Astrocyte of the spinal cord (primary cell): ENCODE measurements at regions not wholly inside any gene's neighbourhood (a gene's known extent, or its start where the extent isn't known, plus 50 kb on each side); places are given as distances from the start of the nearest gene placed in this dataset.

Experiments used
- DNase-seq: peaks from one replicate; pipeline ENCODE4 v3.0.0; 2011; ENCODE audit warnings: low read depth, low spot score
- H3K4me3 ChIP-seq: 2 replicates; pipeline ENCODE4 v1.5.1; 2011; ENCODE audit warnings: low read depth, mild to moderate bottlenecking, low read length, moderate library complexity
- in situ Hi-C: cut with HindIII; loops from 2 replicates; pipeline ENCODE4 v1.10.0; 2017; ENCODE audit warnings: low sequenced_read_pairs
- TF ChIP-seq, protein P1 (sequence below): IDR thresholded peaks from 2 replicates; pipeline ENCODE4 v1.5.1; 2012; ENCODE audit warnings: low read depth, mild to moderate bottlenecking, low read length, inconsistent platforms

DNA sequence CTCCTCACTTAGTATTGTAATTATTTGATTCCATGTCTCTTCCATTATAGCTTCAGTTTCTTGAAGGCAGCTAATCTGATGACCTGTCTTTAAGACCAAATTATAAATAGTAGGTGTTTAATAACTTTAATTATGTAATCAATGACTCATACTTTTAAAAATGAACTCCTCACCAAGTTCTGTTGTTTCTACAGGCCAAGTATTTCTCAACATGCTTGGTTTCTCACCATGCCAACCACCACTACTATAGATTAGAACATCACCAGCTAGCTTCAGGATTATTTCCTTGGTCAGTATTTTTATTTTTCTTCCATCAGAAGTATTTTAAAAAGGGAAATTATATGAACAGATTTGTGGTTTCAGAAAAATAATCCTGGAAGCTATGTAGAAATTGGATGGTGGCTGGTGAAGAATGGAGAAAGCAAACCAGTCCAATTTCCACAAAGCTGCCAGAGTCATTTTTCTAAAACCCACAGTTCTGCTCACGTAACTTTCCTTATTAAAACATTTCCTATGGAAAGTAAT is 237.7 kb upstream of the DACH1 start:
- no peak overlapping the region for H3K4me3 ChIP-seq
- peak; percentile 16 for DNase-seq
- in situ Hi-C loops: no loop called here
- TF ChIP-seq, protein P1, sequence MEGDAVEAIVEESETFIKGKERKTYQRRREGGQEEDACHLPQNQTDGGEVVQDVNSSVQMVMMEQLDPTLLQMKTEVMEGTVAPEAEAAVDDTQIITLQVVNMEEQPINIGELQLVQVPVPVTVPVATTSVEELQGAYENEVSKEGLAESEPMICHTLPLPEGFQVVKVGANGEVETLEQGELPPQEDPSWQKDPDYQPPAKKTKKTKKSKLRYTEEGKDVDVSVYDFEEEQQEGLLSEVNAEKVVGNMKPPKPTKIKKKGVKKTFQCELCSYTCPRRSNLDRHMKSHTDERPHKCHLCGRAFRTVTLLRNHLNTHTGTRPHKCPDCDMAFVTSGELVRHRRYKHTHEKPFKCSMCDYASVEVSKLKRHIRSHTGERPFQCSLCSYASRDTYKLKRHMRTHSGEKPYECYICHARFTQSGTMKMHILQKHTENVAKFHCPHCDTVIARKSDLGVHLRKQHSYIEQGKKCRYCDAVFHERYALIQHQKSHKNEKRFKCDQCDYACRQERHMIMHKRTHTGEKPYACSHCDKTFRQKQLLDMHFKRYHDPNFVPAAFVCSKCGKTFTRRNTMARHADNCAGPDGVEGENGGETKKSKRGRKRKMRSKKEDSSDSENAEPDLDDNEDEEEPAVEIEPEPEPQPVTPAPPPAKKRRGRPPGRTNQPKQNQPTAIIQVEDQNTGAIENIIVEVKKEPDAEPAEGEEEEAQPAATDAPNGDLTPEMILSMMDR: no peak

GRCh38 chr13:72101768-72102400 is 234.9 kb upstream of the DACH1 start:
- DNase-seq: no peak
- in situ Hi-C loops: no loop called here
- no peak overlapping the region for H3K4me3 ChIP-seq
- TF ChIP-seq, protein P1: no peak

DNA sequence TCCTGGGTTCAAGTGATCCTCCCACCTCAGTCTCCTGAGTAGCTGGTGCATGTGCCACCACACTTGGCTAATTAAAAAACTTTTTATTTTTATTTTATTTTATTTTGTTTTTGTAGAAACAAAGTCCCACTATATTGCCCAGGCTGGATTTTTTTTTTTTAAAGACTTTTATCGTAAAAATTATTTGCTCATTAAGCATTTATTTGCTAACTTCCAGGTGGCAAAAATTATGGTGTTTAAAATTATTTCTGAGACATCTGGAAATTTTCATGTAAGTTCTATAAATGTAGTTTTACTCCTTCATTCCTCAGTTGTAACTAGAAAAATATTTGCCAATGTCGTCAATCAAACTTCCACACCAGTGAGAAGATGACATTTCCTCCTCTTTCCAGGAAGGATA is 233.3 kb upstream of the DACH1 start:
- TF ChIP-seq, protein P1: no peak
- in situ Hi-C loops: no loop called here
- DNase-seq: no peak
- H3K4me3 ChIP-seq: no peak overlapping the region

DNA sequence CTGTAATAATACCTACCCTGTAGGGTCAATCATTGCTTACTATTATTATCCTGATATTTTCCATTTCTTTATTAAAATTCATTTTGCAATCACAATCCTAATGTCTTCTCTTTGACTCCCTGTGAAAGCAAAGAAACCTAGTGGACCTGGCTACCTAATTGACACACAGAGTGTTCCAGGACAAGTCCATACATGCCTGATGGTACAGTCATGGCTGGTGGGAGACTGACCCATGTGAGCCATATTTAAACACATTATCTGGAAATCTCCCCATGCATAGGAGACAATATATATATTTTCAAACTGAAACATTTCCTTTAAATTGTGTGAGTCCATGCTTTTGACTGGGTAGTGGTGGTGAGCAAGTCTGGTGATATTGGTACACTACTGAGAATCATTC is 230.6 kb upstream of the DACH1 start:
- no peak overlapping the region for H3K4me3 ChIP-seq
- TF ChIP-seq, protein P1: no peak
- DNase-seq: no peak
- in situ Hi-C loops: no loop called here

DNA sequence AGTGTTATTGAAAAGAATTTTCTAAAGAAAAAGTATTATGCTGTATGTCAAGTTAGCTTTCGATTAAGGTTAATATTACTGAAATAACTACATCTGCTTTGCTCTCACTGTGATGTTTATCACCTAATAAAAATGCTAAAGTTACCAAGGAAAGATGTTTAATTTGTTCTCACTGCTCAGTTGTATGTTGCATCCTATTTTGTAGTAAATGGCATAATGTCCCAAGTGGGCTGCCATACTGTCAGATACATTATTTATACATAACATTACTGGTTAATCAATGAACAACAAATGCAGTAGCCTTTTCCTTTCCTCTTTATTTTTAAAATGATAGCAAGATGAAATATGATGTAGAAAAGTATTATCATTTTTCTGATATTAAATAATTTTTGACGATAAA is 226.3 kb upstream of the DACH1 start:
- in situ Hi-C loops: no loop called here
- no peak for DNase-seq
- no peak overlapping the region for H3K4me3 ChIP-seq
- TF ChIP-seq, protein P1: no peak

DNA sequence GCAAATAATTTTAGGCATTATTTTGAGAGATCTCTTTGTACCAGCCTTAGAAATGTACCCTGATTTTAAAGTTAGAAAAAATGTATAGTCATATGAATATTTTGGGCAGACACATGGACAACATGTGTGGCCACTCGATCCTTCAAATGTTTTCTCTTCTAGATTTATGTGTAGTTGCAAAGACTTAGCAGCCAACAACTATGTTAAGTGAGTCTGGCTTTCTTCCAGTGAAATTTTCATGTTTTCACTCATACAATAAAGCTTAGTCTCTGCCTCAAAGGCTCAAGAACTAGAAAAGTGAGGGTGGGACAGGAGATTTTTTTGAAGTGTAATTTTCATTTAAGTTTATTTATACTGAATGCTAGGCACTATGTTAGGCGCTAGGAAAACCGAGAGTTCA is 207.7 kb upstream of the DACH1 start:
- in situ Hi-C loops: no loop called here
- no peak for DNase-seq
- TF ChIP-seq, protein P1: no peak
- H3K4me3 ChIP-seq: no peak overlapping the region
